ENCODE measurements at regions not wholly inside any gene's neighbourhood (a gene's known extent, or its start where the extent isn't known, plus 50 kb on each side); places are given as distances from the start of the nearest gene placed in this dataset.
A peak's percentile ranks its signal among the peaks of the same experiment; 100 is the strongest.

- DNase-seq = no peak
These were observed 53.7 kb upstream of the SMAD1 start for GRCh38 chr4:145427991-145428390.

- no peak for DNase-seq
These were observed 54.4 kb upstream of the SMAD1 start for GRCh38 chr4:145427221-145427620.

GRCh38 chr4:145423017-145423708 is 58.5 kb upstream of the SMAD1 start:
- no peak for DNase-seq

GRCh38 chr4:145420595-145421214 is 60.9 kb upstream of the SMAD1 start:
- no peak for DNase-seq

GRCh38 chr4:145418739-145419138 is 62.9 kb upstream of the SMAD1 start:
- DNase-seq = no peak

GRCh38 chr4:145417348-145418130 is 64.1 kb upstream of the SMAD1 start:
- no peak for DNase-seq

- no peak for DNase-seq
These were observed 66.8 kb upstream of the SMAD1 start for GRCh38 chr4:145414841-145415240.

- no peak for DNase-seq
These were observed 67.4 kb upstream of the SMAD1 start for GRCh38 chr4:145414226-145414625.

GRCh38 chr4:145406970-145407369 is 74.7 kb upstream of the SMAD1 start:
- DNase-seq = no peak

- no peak for DNase-seq
These were observed 76.9 kb upstream of the SMAD1 start for GRCh38 chr4:145404761-145405160.

GRCh38 chr4:145396581-145396980 is 85.1 kb upstream of the SMAD1 start:
- no peak for DNase-seq

- DNase-seq = no peak
These were observed 91.1 kb upstream of the SMAD1 start for GRCh38 chr4:145390571-145390970.

GRCh38 chr4:145389550-145389949 is 92.1 kb upstream of the SMAD1 start:
- DNase-seq = no peak

- DNase-seq = no peak
These were observed 93.6 kb upstream of the SMAD1 start for GRCh38 chr4:145388043-145388442.

GRCh38 chr4:145387079-145387478 is 94.6 kb upstream of the SMAD1 start:
- DNase-seq = no peak

GRCh38 chr4:145381163-145381562 is 100.5 kb upstream of the SMAD1 start:
- no peak for DNase-seq

- no peak for DNase-seq
These were observed 101.5 kb upstream of the SMAD1 start for GRCh38 chr4:145380123-145380522.

- no peak for DNase-seq
These were observed 106.2 kb upstream of the SMAD1 start for GRCh38 chr4:145375416-145375815.

GRCh38 chr4:145352438-145353145 is 129.1 kb upstream of the SMAD1 start:
- peak in 1 of 2 experiments; percentile 3 for DNase-seq

GRCh38 chr4:145351922-145352321 is 129.7 kb upstream of the SMAD1 start:
- DNase-seq = no peak

- DNase-seq = no peak
These were observed 130.5 kb upstream of the SMAD1 start for GRCh38 chr4:145351162-145351561.

- DNase-seq = no peak
These were observed 133.4 kb upstream of the SMAD1 start for GRCh38 chr4:145348291-145348690.

GRCh38 chr4:145347684-145348083 is 134.0 kb upstream of the SMAD1 start:
- DNase-seq = no peak
